ENCODE measurements at regions not wholly inside any gene's neighbourhood (a gene's known extent, or its start where the extent isn't known, plus 50 kb on each side); places are given as distances from the start of the nearest gene placed in this dataset.

GRCh38 chr12:126337556-126338441 is 1272.6 kb downstream of the AACS start:
- Mint-ChIP-seq H3K4me3 (no peak overlapping the region), H3K9me3 (peaks cover 5% of the 10 kb centered on the region), H3K27me3 (no peaks in the 10 kb centered on the region), H3K36me3 (ENCODE audit: insufficient read depth) (no peaks in the 10 kb centered on the region), H3K27ac (ENCODE audit: low read depth) (no peak overlapping the region), H3K4me1 (no peaks in the 10 kb centered on the region)
- no peak for DNase-seq (ENCODE audit: low spot score in 2 of 2)
- no peak for ATAC-seq (replicated peaks; ENCODE audit: extremely low read depth, poor library complexity, severe bottlenecking)

- Mint-ChIP-seq H3K27me3 (no peaks in the 10 kb centered on the region), H3K4me1 (no peaks in the 10 kb centered on the region), H3K4me3 (no peak overlapping the region), H3K36me3 (ENCODE audit: insufficient read depth) (no peaks in the 10 kb centered on the region), H3K9me3 (peaks cover 9% of the 10 kb centered on the region), H3K27ac (ENCODE audit: low read depth) (no peak overlapping the region)
- DNase-seq (ENCODE audit: low spot score in 2 of 2) (no peak), ATAC-seq (replicated peaks; ENCODE audit: extremely low read depth, poor library complexity, severe bottlenecking) (no peak)
Observed at GRCh38 chr12:126342866-126343265, 1277.6 kb downstream of the AACS start.

GRCh38 chr12:126343321-126343720 is 1278.1 kb downstream of the AACS start:
- Mint-ChIP-seq H3K27ac (ENCODE audit: low read depth) (no peak overlapping the region), H3K27me3 (no peaks in the 10 kb centered on the region), H3K36me3 (ENCODE audit: insufficient read depth) (no peaks in the 10 kb centered on the region), H3K4me3 (no peak overlapping the region), H3K4me1 (no peaks in the 10 kb centered on the region), H3K9me3 (peaks cover 9% of the 10 kb centered on the region)
- ATAC-seq (replicated peaks; ENCODE audit: extremely low read depth, poor library complexity, severe bottlenecking): no peak
- no peak for DNase-seq (ENCODE audit: low spot score in 2 of 2)

GRCh38 chr12:126346087-126346486 is 1280.9 kb downstream of the AACS start:
- Mint-ChIP-seq H3K27me3 (no peaks in the 10 kb centered on the region), H3K4me1 (no peaks in the 10 kb centered on the region)

GRCh38 chr12:126347421-126347820 is 1282.2 kb downstream of the AACS start:
- Mint-ChIP-seq H3K4me1 (no peaks in the 10 kb centered on the region), H3K27me3 (no peaks in the 10 kb centered on the region), H3K9me3 (peaks cover 9% of the 10 kb centered on the region), H3K36me3 (ENCODE audit: insufficient read depth) (no peaks in the 10 kb centered on the region), H3K4me3 (no peak overlapping the region), H3K27ac (ENCODE audit: low read depth) (no peak overlapping the region)
- ATAC-seq (replicated peaks; ENCODE audit: extremely low read depth, poor library complexity, severe bottlenecking) (no peak), DNase-seq (ENCODE audit: low spot score in 2 of 2) (no peak)

More at GRCh38 chr12:126346087-126346486, 1280.9 kb downstream of the AACS start:
- no peak overlapping the region for H3K4me3 Mint-ChIP-seq
- H3K27ac Mint-ChIP-seq (ENCODE audit: low read depth): no peak overlapping the region
- ATAC-seq (replicated peaks; ENCODE audit: extremely low read depth, poor library complexity, severe bottlenecking) (no peak), DNase-seq (ENCODE audit: low spot score in 2 of 2) (no peak)
- peaks cover 9% of the 10 kb centered on the region for H3K9me3 Mint-ChIP-seq
- H3K36me3 Mint-ChIP-seq (ENCODE audit: insufficient read depth): no peaks in the 10 kb centered on the region

GRCh38 chr12:126349383-126349782 is 1284.1 kb downstream of the AACS start:
- DNase-seq (ENCODE audit: low spot score in 2 of 2) (no peak), ATAC-seq (replicated peaks; ENCODE audit: extremely low read depth, poor library complexity, severe bottlenecking) (no peak)
- Mint-ChIP-seq H3K4me1 (no peaks in the 10 kb centered on the region), H3K27me3 (no peaks in the 10 kb centered on the region), H3K4me3 (no peak overlapping the region), H3K36me3 (ENCODE audit: insufficient read depth) (peaks cover 2% of the 10 kb centered on the region), H3K27ac (ENCODE audit: low read depth) (no peak overlapping the region), H3K9me3 (peaks cover 7% of the 10 kb centered on the region)

GRCh38 chr12:126353604-126354003 is 1288.4 kb downstream of the AACS start:
- H3K27me3 Mint-ChIP-seq: no peaks in the 10 kb centered on the region
- peaks cover 4% of the 10 kb centered on the region for H3K36me3 Mint-ChIP-seq (ENCODE audit: insufficient read depth)
- H3K9me3 Mint-ChIP-seq: peaks cover 7% of the 10 kb centered on the region
- no peak overlapping the region for H3K27ac Mint-ChIP-seq (ENCODE audit: low read depth)
- no peaks in the 10 kb centered on the region for H3K4me1 Mint-ChIP-seq
- no peak overlapping the region for H3K4me3 Mint-ChIP-seq
- DNase-seq (ENCODE audit: low spot score in 2 of 2) (no peak), ATAC-seq (replicated peaks; ENCODE audit: extremely low read depth, poor library complexity, severe bottlenecking) (no peak)

- Mint-ChIP-seq H3K4me1 (no peaks in the 10 kb centered on the region), H3K27ac (ENCODE audit: low read depth) (no peak overlapping the region), H3K27me3 (no peaks in the 10 kb centered on the region), H3K9me3 (peaks cover 7% of the 10 kb centered on the region), H3K36me3 (ENCODE audit: insufficient read depth) (peaks cover 4% of the 10 kb centered on the region), H3K4me3 (no peak overlapping the region)
- ATAC-seq (replicated peaks; ENCODE audit: extremely low read depth, poor library complexity, severe bottlenecking) (no peak), DNase-seq (ENCODE audit: low spot score in 2 of 2) (no peak)
Observed at GRCh38 chr12:126354633-126355032, 1289.4 kb downstream of the AACS start.

- Mint-ChIP-seq H3K36me3 (ENCODE audit: insufficient read depth) (peaks cover 4% of the 10 kb centered on the region), H3K4me3 (no peak overlapping the region), H3K27ac (ENCODE audit: low read depth) (no peak overlapping the region), H3K27me3 (no peaks in the 10 kb centered on the region), H3K9me3 (peaks cover 7% of the 10 kb centered on the region), H3K4me1 (no peaks in the 10 kb centered on the region)
- ATAC-seq (replicated peaks; ENCODE audit: extremely low read depth, poor library complexity, severe bottlenecking) (no peak), DNase-seq (ENCODE audit: low spot score in 2 of 2) (no peak)
Observed at GRCh38 chr12:126355346-126355745, 1290.1 kb downstream of the AACS start.

GRCh38 chr12:126358806-126359205 is 1293.6 kb downstream of the AACS start:
- peaks cover 2% of the 10 kb centered on the region for H3K36me3 Mint-ChIP-seq (ENCODE audit: insufficient read depth)
- H3K27me3 Mint-ChIP-seq: no peaks in the 10 kb centered on the region
- ATAC-seq (replicated peaks; ENCODE audit: extremely low read depth, poor library complexity, severe bottlenecking) (no peak), DNase-seq (ENCODE audit: low spot score in 2 of 2) (no peak)
- H3K4me3 Mint-ChIP-seq: no peak overlapping the region
- H3K27ac Mint-ChIP-seq (ENCODE audit: low read depth): no peak overlapping the region
- H3K4me1 Mint-ChIP-seq: no peaks in the 10 kb centered on the region
- peaks cover 7% of the 10 kb centered on the region for H3K9me3 Mint-ChIP-seq

GRCh38 chr12:126359216-126359615 is 1294.0 kb downstream of the AACS start:
- H3K4me3 Mint-ChIP-seq: no peak overlapping the region
- H3K27me3 Mint-ChIP-seq: no peaks in the 10 kb centered on the region
- peaks cover 7% of the 10 kb centered on the region for H3K9me3 Mint-ChIP-seq
- H3K36me3 Mint-ChIP-seq (ENCODE audit: insufficient read depth): peaks cover 2% of the 10 kb centered on the region
- DNase-seq (ENCODE audit: low spot score in 2 of 2): no peak
- no peaks in the 10 kb centered on the region for H3K4me1 Mint-ChIP-seq
- H3K27ac Mint-ChIP-seq (ENCODE audit: low read depth): no peak overlapping the region
- ATAC-seq (replicated peaks; ENCODE audit: extremely low read depth, poor library complexity, severe bottlenecking): no peak

- peaks cover 2% of the 10 kb centered on the region for H3K9me3 Mint-ChIP-seq
- no peaks in the 10 kb centered on the region for H3K4me1 Mint-ChIP-seq
- H3K4me3 Mint-ChIP-seq: no peak overlapping the region
- H3K27me3 Mint-ChIP-seq: no peaks in the 10 kb centered on the region
- peaks cover 2% of the 10 kb centered on the region for H3K36me3 Mint-ChIP-seq (ENCODE audit: insufficient read depth)
- DNase-seq (ENCODE audit: low spot score in 2 of 2) (no peak), ATAC-seq (replicated peaks; ENCODE audit: extremely low read depth, poor library complexity, severe bottlenecking) (no peak)
- no peak overlapping the region for H3K27ac Mint-ChIP-seq (ENCODE audit: low read depth)
Observed at GRCh38 chr12:126361804-126362203, 1296.6 kb downstream of the AACS start.

- peaks cover under 1% of the 10 kb centered on the region for H3K36me3 Mint-ChIP-seq (ENCODE audit: insufficient read depth)
- no peaks in the 10 kb centered on the region for H3K9me3 Mint-ChIP-seq
- H3K4me3 Mint-ChIP-seq: no peak overlapping the region
- no peak overlapping the region for H3K27ac Mint-ChIP-seq (ENCODE audit: low read depth)
- H3K27me3 Mint-ChIP-seq: no peaks in the 10 kb centered on the region
- no peaks in the 10 kb centered on the region for H3K4me1 Mint-ChIP-seq
- no peak for DNase-seq (ENCODE audit: low spot score in 2 of 2)
- ATAC-seq (replicated peaks; ENCODE audit: extremely low read depth, poor library complexity, severe bottlenecking): no peak
Observed at GRCh38 chr12:126362493-126362892, 1297.3 kb downstream of the AACS start.
